ENCODE measurements at regions not wholly inside any gene's neighbourhood (a gene's known extent, or its start where the extent isn't known, plus 50 kb on each side); places are given as distances from the start of the nearest gene placed in this dataset.

- WGBS (ENCODE audit: low lambda C conversion rate, missing lambda C conversion rate), result 18% methylated on average over 7 of the region's 7 CpGs
- Histone ChIP-seq H3K4me2 (peak overlapping the region; percentile 78), H3K4me1 (ENCODE audit: insufficient read depth) (no peaks in the 10 kb centered on the region), H3K27me3 (no peaks in the 10 kb centered on the region), H2AFZ (peak overlapping the region; percentile 76), H3K27ac (peak overlapping the region; percentile 62), H3K36me3 (replicated peaks; ENCODE audit: insufficient read depth, low read depth) (no peaks in the 10 kb centered on the region), H4K20me1 (ENCODE audit: insufficient read depth, poor library complexity, severe bottlenecking) (no peaks in the 10 kb centered on the region), H3K9me3 (ENCODE audit: low read depth) (no peaks in the 10 kb centered on the region), H3K79me2 (no peaks in the 10 kb centered on the region), H3K9me2 (replicated peaks; ENCODE audit: insufficient read depth) (no peaks in the 10 kb centered on the region), H3K4me3 (peak overlapping the region; percentile 25)
- TF ChIP-seq CTCF (IDR thresholded peaks at IDR 0.05; ENCODE audit: poor library complexity), result peak; percentile 95
- no peak for TF ChIP-seq EZH2 (IDR thresholded peaks at IDR 0.05; ENCODE audit: borderline replicate concordance)
- DNase-seq (ENCODE audit: low spot score), result peak; percentile 93
These were observed 61.4 kb downstream of the GPR6 start for GRCh38 chr6:110039364-110039980.

- WGBS (ENCODE audit: low lambda C conversion rate, missing lambda C conversion rate), result 13% methylated on average over 15 of the region's 15 CpGs
- Histone ChIP-seq H3K4me3 (peak overlapping the region; percentile 25), H3K9me2 (replicated peaks; ENCODE audit: insufficient read depth) (no peaks in the 10 kb centered on the region), H3K36me3 (replicated peaks; ENCODE audit: insufficient read depth, low read depth) (no peaks in the 10 kb centered on the region), H3K79me2 (no peaks in the 10 kb centered on the region), H3K4me1 (ENCODE audit: insufficient read depth) (no peaks in the 10 kb centered on the region), H3K27ac (peak overlapping the region; percentile 62), H2AFZ (peak overlapping the region; percentile 76), H3K9me3 (ENCODE audit: low read depth) (no peaks in the 10 kb centered on the region), H3K27me3 (no peaks in the 10 kb centered on the region), H4K20me1 (ENCODE audit: insufficient read depth, poor library complexity, severe bottlenecking) (no peaks in the 10 kb centered on the region), H3K4me2 (peak overlapping the region; percentile 78)
- no peak for TF ChIP-seq EZH2 (IDR thresholded peaks at IDR 0.05; ENCODE audit: borderline replicate concordance)
- TF ChIP-seq EZH2phosphoT487 (IDR thresholded peaks at IDR 0.05; ENCODE audit: low read depth, severe bottlenecking, unreplicated experiment), result no peak
- TF ChIP-seq CTCF (IDR thresholded peaks at IDR 0.05; ENCODE audit: poor library complexity), result peak; percentile 65
- peak; percentile 71 for DNase-seq (ENCODE audit: low spot score)
These were observed 61.9 kb downstream of the GPR6 start for GRCh38 chr6:110039981-110040383.

- Histone ChIP-seq H3K9me3 (ENCODE audit: low read depth) (no peaks in the 10 kb centered on the region), H3K36me3 (replicated peaks; ENCODE audit: insufficient read depth, low read depth) (no peaks in the 10 kb centered on the region), H3K79me2 (no peaks in the 10 kb centered on the region), H3K4me2 (no peak overlapping the region), H3K9me2 (replicated peaks; ENCODE audit: insufficient read depth) (no peaks in the 10 kb centered on the region), H3K4me3 (no peak overlapping the region), H3K27me3 (no peaks in the 10 kb centered on the region), H3K4me1 (ENCODE audit: insufficient read depth) (no peaks in the 10 kb centered on the region), H4K20me1 (ENCODE audit: insufficient read depth, poor library complexity, severe bottlenecking) (no peaks in the 10 kb centered on the region), H3K27ac (no peak overlapping the region), H2AFZ (no peak overlapping the region)
- WGBS (ENCODE audit: low lambda C conversion rate, missing lambda C conversion rate), result 77% methylated on average over 7 of the region's 7 CpGs
- DNase-seq (ENCODE audit: low spot score), result no peak
- no peak for TF ChIP-seq EZH2phosphoT487 (IDR thresholded peaks at IDR 0.05; ENCODE audit: low read depth, severe bottlenecking, unreplicated experiment)
- no peak for TF ChIP-seq CTCF (IDR thresholded peaks at IDR 0.05; ENCODE audit: poor library complexity)
- TF ChIP-seq EZH2 (IDR thresholded peaks at IDR 0.05; ENCODE audit: borderline replicate concordance), result no peak
These were observed 62.6 kb downstream of the GPR6 start for GRCh38 chr6:110040716-110041115.

All from hepatocyte (in vitro differentiated cells).